Calu3 (cell line): ENCODE measurements at regions not wholly inside any gene's neighbourhood (a gene's known extent, or its start where the extent isn't known, plus 50 kb on each side); places are given as distances from the start of the nearest gene placed in this dataset.

Source experiments
- BruUV-seq: library from RNA; stranded (reverse); fragments of 400-500 nt; replicated peaks from 2 replicates; lab custom pipeline; 2021; lab: Mats Ljungman, UMichigan
- CTCF ChIA-PET: fragments of 300-600 bp; sonication (Branson Sonifier 250); formaldehyde crosslinking; loops from one replicate; lab custom pipeline; 2022; ENCODE audit warnings: antibody characterized with exemption; lab: Charles Lee
- DNase-seq: peaks from one replicate; pipeline ENCODE4 v3.0.0; 2022
- H3K27ac Mint-ChIP-seq: one replicate; pipeline ENCODE4 v1.8.0; 2022; ENCODE audit warnings: mixed read lengths; ENCODE audit not compliant: unreplicated experiment
- H3K27me3 Mint-ChIP-seq: one replicate; pipeline ENCODE4 v1.8.0; 2022; ENCODE audit warnings: mixed read lengths; ENCODE audit not compliant: unreplicated experiment
- H3K36me3 Mint-ChIP-seq: one replicate; pipeline ENCODE4 v1.8.0; 2022; ENCODE audit warnings: mild to moderate bottlenecking, moderate library complexity, mixed read lengths; ENCODE audit not compliant: insufficient read depth, unreplicated experiment
- H3K4me1 Mint-ChIP-seq: one replicate; pipeline ENCODE4 v1.8.0; 2022; ENCODE audit warnings: mild to moderate bottlenecking, low read depth, mixed read lengths; ENCODE audit not compliant: unreplicated experiment
- H3K4me3 Mint-ChIP-seq: one replicate; pipeline ENCODE4 v1.8.0; 2022; ENCODE audit warnings: mild to moderate bottlenecking, low read depth, moderate library complexity, mixed read lengths; ENCODE audit not compliant: unreplicated experiment
- H3K9me3 Mint-ChIP-seq: one replicate; pipeline ENCODE4 v1.8.0; 2022; ENCODE audit warnings: low read depth, mixed read lengths; ENCODE audit not compliant: unreplicated experiment
- CTCF ChIP-seq: fragments of 200-600 bp; IDR thresholded peaks from one replicate; pipeline ENCODE4 v1.8.0; 2022; ENCODE audit warnings: antibody characterized with exemption; ENCODE audit not compliant: unreplicated experiment
- intact Hi-C: fragments of 100-400 bp; cut with micrococcal nuclease; formaldehyde crosslinking; loops from one replicate; pipeline ENCODE4 v1.10.0; 2022; ENCODE audit not compliant: unreplicated experiment

- Mint-ChIP-seq H3K27me3 (no peaks in the 10 kb centered on the region), H3K27ac (no peak overlapping the region), H3K9me3 (no peaks in the 10 kb centered on the region), H3K4me3 (no peak overlapping the region), H3K4me1 (no peaks in the 10 kb centered on the region), H3K36me3 (no peaks in the 10 kb centered on the region)
- CTCF ChIA-PET, result no interaction called here
- TF ChIP-seq CTCF, result no peak
- no peak for DNase-seq
- no TSS peak for BruUV-seq
- intact Hi-C loops, result no loop called here
Observed at GRCh38 chr6:48915591-48915990, 547.5 kb downstream of the MMUT start.

- no peak for DNase-seq
- no peak overlapping the region for H3K4me3 Mint-ChIP-seq
- intact Hi-C loops, result no loop called here
- no peak overlapping the region for H3K27ac Mint-ChIP-seq
- CTCF ChIA-PET, result no interaction called here
- no peaks in the 10 kb centered on the region for H3K27me3 Mint-ChIP-seq
- H3K4me1 Mint-ChIP-seq, result no peaks in the 10 kb centered on the region
- TF ChIP-seq CTCF, result no peak
- BruUV-seq, result no TSS peak
- H3K36me3 Mint-ChIP-seq, result no peaks in the 10 kb centered on the region
- H3K9me3 Mint-ChIP-seq, result no peaks in the 10 kb centered on the region
Observed at GRCh38 chr6:48912503-48912902, 550.5 kb downstream of the MMUT start.

- H3K4me3 Mint-ChIP-seq, result no peak overlapping the region
- no peak for TF ChIP-seq CTCF
- intact Hi-C loops, result no loop called here
- no peak for DNase-seq
- CTCF ChIA-PET, result no interaction called here
- no peaks in the 10 kb centered on the region for H3K4me1 Mint-ChIP-seq
- H3K27me3 Mint-ChIP-seq, result no peaks in the 10 kb centered on the region
- no peaks in the 10 kb centered on the region for H3K36me3 Mint-ChIP-seq
- no TSS peak for BruUV-seq
- H3K9me3 Mint-ChIP-seq, result no peaks in the 10 kb centered on the region
- H3K27ac Mint-ChIP-seq, result no peak overlapping the region
Observed at GRCh38 chr6:48904809-48905208, 558.2 kb downstream of the MMUT start.

- no peaks in the 10 kb centered on the region for H3K27me3 Mint-ChIP-seq
Observed at GRCh38 chr6:48894469-48894868, 568.6 kb downstream of the MMUT start.

More at GRCh38 chr6:48894469-48894868, 568.6 kb downstream of the MMUT start:
- no peak for DNase-seq
- CTCF ChIA-PET, result no interaction called here
- Mint-ChIP-seq H3K4me3 (no peak overlapping the region), H3K9me3 (peaks cover 2% of the 10 kb centered on the region), H3K27ac (no peak overlapping the region), H3K36me3 (no peaks in the 10 kb centered on the region), H3K4me1 (no peaks in the 10 kb centered on the region)
- no peak for TF ChIP-seq CTCF
- BruUV-seq, result no TSS peak
- intact Hi-C loops, result no loop called here
